DND-41 (cell line): ENCODE measurements at regions not wholly inside any gene's neighbourhood (a gene's known extent, or its start where the extent isn't known, plus 50 kb on each side); places are given as distances from the start of the nearest gene placed in this dataset.
"Not testable (repeated sequence)": the region's sequence is repeated elsewhere in the genome, so short reads cannot be mapped to it uniquely, and the experiment has no call there.

Experiments used
- CTCF ChIP-seq: IDR thresholded peaks from 2 replicates; pipeline ENCODE4 v1.5.1; 2012; ENCODE audit warnings: borderline replicate concordance, low read length, moderate library complexity, mild to moderate bottlenecking; ENCODE audit not compliant: poor library complexity, severe bottlenecking; ENCODE audit errors: extremely low read depth
- EZH2 ChIP-seq: IDR thresholded peaks from 3 replicates; pipeline ENCODE4 v1.6.1; 2012; ENCODE audit warnings: borderline replicate concordance, low read depth, mild to moderate bottlenecking, moderate library complexity, low read length, inconsistent platforms; ENCODE audit not compliant: severe bottlenecking

- TF ChIP-seq CTCF, EZH2: not testable (repeated sequence)
Measured at GRCh38 chr4:189589201-189589600, 351.5 kb upstream of the FRG1 start.
